ENCODE measurements at regions not wholly inside any gene's neighbourhood (a gene's known extent, or its start where the extent isn't known, plus 50 kb on each side); places are given as distances from the start of the nearest gene placed in this dataset.
"Not testable (repeated sequence)": the region's sequence is repeated elsewhere in the genome, so short reads cannot be mapped to it uniquely, and the experiment has no call there.

GRCh38 chr1:194723067-194723466 lies 1536.7 kb upstream of the B3GALT2 start:
- no peak for DNase-seq (ENCODE audit: low spot score)

GRCh38 chr1:194717941-194718340 lies 1531.5 kb upstream of the B3GALT2 start:
- DNase-seq (ENCODE audit: low spot score) (no peak), FAIRE-seq (no peak)

More at GRCh38 chr1:194723067-194723466, 1536.7 kb upstream of the B3GALT2 start:
- peak; percentile 21 for FAIRE-seq

- DNase-seq (ENCODE audit: low spot score) (no peak), FAIRE-seq (no peak)
Measured at GRCh38 chr1:194717334-194717733, 1530.9 kb upstream of the B3GALT2 start.

- DNase-seq (ENCODE audit: low spot score) = no peak
- FAIRE-seq = no peak
Measured at GRCh38 chr1:194710671-194711070, 1524.3 kb upstream of the B3GALT2 start.

GRCh38 chr1:194709439-194709838 lies 1523.0 kb upstream of the B3GALT2 start:
- no peak for DNase-seq (ENCODE audit: low spot score)
- no peak for FAIRE-seq

GRCh38 chr1:194707074-194707473 lies 1520.7 kb upstream of the B3GALT2 start:
- FAIRE-seq = no peak

GRCh38 chr1:194705123-194705854 lies 1518.9 kb upstream of the B3GALT2 start:
- no peak for DNase-seq (ENCODE audit: low spot score)
- no peak for FAIRE-seq

More at GRCh38 chr1:194707074-194707473, 1520.7 kb upstream of the B3GALT2 start:
- no peak for DNase-seq (ENCODE audit: low spot score)

GRCh38 chr1:194698908-194699318 lies 1512.5 kb upstream of the B3GALT2 start:
- FAIRE-seq = no peak

GRCh38 chr1:194693244-194693643 lies 1506.8 kb upstream of the B3GALT2 start:
- no peak for DNase-seq (ENCODE audit: low spot score)
- FAIRE-seq = no peak

More at GRCh38 chr1:194698908-194699318, 1512.5 kb upstream of the B3GALT2 start:
- no peak for DNase-seq (ENCODE audit: low spot score)

GRCh38 chr1:194684636-194685035 lies 1498.2 kb upstream of the B3GALT2 start:
- DNase-seq (ENCODE audit: low spot score) (no peak), FAIRE-seq (no peak)

- DNase-seq (ENCODE audit: low spot score) (peak; percentile 69), FAIRE-seq (peak; percentile 95)
Measured at GRCh38 chr1:194658090-194658439, 1471.7 kb upstream of the B3GALT2 start.

GRCh38 chr1:194654956-194655355 lies 1468.5 kb upstream of the B3GALT2 start:
- DNase-seq (ENCODE audit: low spot score) (no peak), FAIRE-seq (no peak)

GRCh38 chr1:194653385-194653784 lies 1467.0 kb upstream of the B3GALT2 start:
- DNase-seq (ENCODE audit: low spot score) (no peak), FAIRE-seq (no peak)

GRCh38 chr1:194647118-194647517 lies 1460.7 kb upstream of the B3GALT2 start:
- no peak for FAIRE-seq
- no peak for DNase-seq (ENCODE audit: low spot score)

- DNase-seq (ENCODE audit: low spot score) (no peak), FAIRE-seq (no peak)
Measured at GRCh38 chr1:194644528-194644927, 1458.1 kb upstream of the B3GALT2 start.

- no peak for FAIRE-seq
- no peak for DNase-seq (ENCODE audit: low spot score)
Measured at GRCh38 chr1:194640322-194640721, 1453.9 kb upstream of the B3GALT2 start.

GRCh38 chr1:194629011-194629410 lies 1442.6 kb upstream of the B3GALT2 start:
- FAIRE-seq (no peak), DNase-seq (ENCODE audit: low spot score) (no peak)

GRCh38 chr1:194624833-194625232 lies 1438.4 kb upstream of the B3GALT2 start:
- FAIRE-seq = no peak
- no peak for DNase-seq (ENCODE audit: low spot score)

- DNase-seq (ENCODE audit: low spot score) (peak; percentile 48), FAIRE-seq (peak; percentile 30)
Measured at GRCh38 chr1:194618101-194618500, 1431.7 kb upstream of the B3GALT2 start.

- not testable (repeated sequence) for DNase-seq (ENCODE audit: low spot score); FAIRE-seq
Measured at GRCh38 chr1:194617272-194617671, 1430.9 kb upstream of the B3GALT2 start.

- FAIRE-seq = no peak
- DNase-seq (ENCODE audit: low spot score) = no peak
Measured at GRCh38 chr1:194616835-194617234, 1430.4 kb upstream of the B3GALT2 start.

GRCh38 chr1:194602184-194602583 lies 1415.8 kb upstream of the B3GALT2 start:
- no peak for FAIRE-seq
- DNase-seq (ENCODE audit: low spot score) = no peak

GRCh38 chr1:194600716-194601115 lies 1414.3 kb upstream of the B3GALT2 start:
- DNase-seq (ENCODE audit: low spot score) (no peak), FAIRE-seq (no peak)

Measured in RCC 7860 (cell line).